ENCODE measurements at regions not wholly inside any gene's neighbourhood (a gene's known extent, or its start where the extent isn't known, plus 50 kb on each side); places are given as distances from the start of the nearest gene placed in this dataset.

- no peak overlapping the region for H3K4me3 ChIP-seq
- DNase-seq: no peak
- no peaks in the 10 kb centered on the region for H3K36me3 ChIP-seq
Observed at GRCh38 chr17:71349908-71350600, 770.8 kb upstream of the SOX9 start.

DNA sequence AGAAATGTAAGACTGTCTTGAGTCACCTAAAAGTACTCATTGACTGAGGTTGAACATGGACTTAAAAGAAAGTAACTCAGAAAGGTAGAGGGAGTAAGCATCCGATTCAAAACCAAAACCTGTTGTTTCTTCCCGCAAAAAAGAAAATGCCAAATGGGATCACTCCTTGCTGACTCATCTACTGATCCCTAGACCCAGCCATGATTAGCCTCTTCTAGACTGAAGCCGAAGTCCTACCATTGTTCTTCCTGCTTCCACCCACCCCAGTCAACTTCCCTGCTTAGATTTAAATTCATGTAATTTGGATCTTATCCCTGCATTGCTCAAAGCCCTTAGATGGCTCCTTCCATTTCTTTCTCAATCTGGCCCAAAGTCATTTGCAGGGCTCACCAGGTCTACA is 760.5 kb upstream of the SOX9 start:
- DNase-seq: no peak
- Histone ChIP-seq H3K36me3 (no peaks in the 10 kb centered on the region), H3K27me3 (no peaks in the 10 kb centered on the region), H3K27ac (no peak overlapping the region), H3K4me3 (no peak overlapping the region), H3K4me1 (no peaks in the 10 kb centered on the region), H3K9me3 (no peaks in the 10 kb centered on the region)
- TF ChIP-seq CTCF (IDR thresholded peaks at IDR 0.05) (no peak), POLR2A (IDR thresholded peaks at IDR 0.05) (no peak)

More at GRCh38 chr17:71349908-71350600, 770.8 kb upstream of the SOX9 start:
- no peaks in the 10 kb centered on the region for H3K4me1 ChIP-seq
- TF ChIP-seq CTCF (IDR thresholded peaks at IDR 0.05): no peak
- TF ChIP-seq POLR2A (IDR thresholded peaks at IDR 0.05): no peak
- H3K27me3 ChIP-seq: no peaks in the 10 kb centered on the region
- no peak overlapping the region for H3K27ac ChIP-seq
- H3K9me3 ChIP-seq: no peaks in the 10 kb centered on the region

- TF ChIP-seq POLR2A (IDR thresholded peaks at IDR 0.05): no peak
- Histone ChIP-seq H3K9me3 (no peaks in the 10 kb centered on the region), H3K27me3 (no peaks in the 10 kb centered on the region), H3K4me3 (no peak overlapping the region), H3K36me3 (no peaks in the 10 kb centered on the region), H3K27ac (no peak overlapping the region), H3K4me1 (no peaks in the 10 kb centered on the region)
- DNase-seq: no peak
Observed at GRCh38 chr17:71361656-71362450, 759.0 kb upstream of the SOX9 start.

- Histone ChIP-seq H3K27ac (no peak overlapping the region), H3K4me1 (no peaks in the 10 kb centered on the region), H3K27me3 (no peaks in the 10 kb centered on the region), H3K36me3 (no peaks in the 10 kb centered on the region), H3K4me3 (no peak overlapping the region), H3K9me3 (no peaks in the 10 kb centered on the region)
- no peak for DNase-seq
- TF ChIP-seq POLR2A (IDR thresholded peaks at IDR 0.05) (no peak), CTCF (IDR thresholded peaks at IDR 0.05) (no peak)
Observed at GRCh38 chr17:71363661-71364060, 757.2 kb upstream of the SOX9 start.

- Histone ChIP-seq H3K36me3 (no peaks in the 10 kb centered on the region), H3K4me1 (no peaks in the 10 kb centered on the region), H3K4me3 (no peak overlapping the region), H3K27ac (no peak overlapping the region), H3K9me3 (no peaks in the 10 kb centered on the region), H3K27me3 (no peaks in the 10 kb centered on the region)
- DNase-seq: no peak
- TF ChIP-seq POLR2A (IDR thresholded peaks at IDR 0.05) (no peak), CTCF (IDR thresholded peaks at IDR 0.05) (no peak)
Observed at GRCh38 chr17:71371809-71372208, 749.0 kb upstream of the SOX9 start.

DNA sequence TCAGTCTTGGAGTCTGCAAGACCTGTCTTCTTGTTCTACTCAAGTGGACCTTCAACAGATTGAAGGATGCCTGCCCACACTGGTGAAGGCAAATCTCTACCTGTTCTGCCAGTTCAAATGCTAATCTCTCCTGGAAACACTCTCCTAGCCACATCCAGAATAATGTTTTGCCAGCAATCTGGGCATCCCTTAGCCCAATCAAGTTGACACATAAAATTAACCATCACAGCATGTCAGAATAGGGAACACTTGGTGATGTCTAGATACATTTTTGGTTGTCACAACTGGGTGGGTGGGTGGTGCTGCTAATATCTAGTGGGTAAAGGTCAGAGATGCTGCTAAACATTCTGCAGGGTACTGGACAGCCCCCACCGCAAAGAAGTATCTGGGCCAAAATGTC is 744.9 kb upstream of the SOX9 start:
- TF ChIP-seq POLR2A (IDR thresholded peaks at IDR 0.05) (no peak), CTCF (IDR thresholded peaks at IDR 0.05) (no peak)
- Histone ChIP-seq H3K27me3 (no peaks in the 10 kb centered on the region), H3K9me3 (no peaks in the 10 kb centered on the region), H3K4me1 (no peaks in the 10 kb centered on the region), H3K4me3 (no peak overlapping the region), H3K27ac (no peak overlapping the region), H3K36me3 (no peaks in the 10 kb centered on the region)
- no peak for DNase-seq

All from Peyer's patch (tissue), 4 donors.